ENCODE measurements at regions not wholly inside any gene's neighbourhood (a gene's known extent, or its start where the extent isn't known, plus 50 kb on each side); places are given as distances from the start of the nearest gene placed in this dataset.
"Not testable (repeated sequence)": the region's sequence is repeated elsewhere in the genome, so short reads cannot be mapped to it uniquely, and the experiment has no call there.

DNA sequence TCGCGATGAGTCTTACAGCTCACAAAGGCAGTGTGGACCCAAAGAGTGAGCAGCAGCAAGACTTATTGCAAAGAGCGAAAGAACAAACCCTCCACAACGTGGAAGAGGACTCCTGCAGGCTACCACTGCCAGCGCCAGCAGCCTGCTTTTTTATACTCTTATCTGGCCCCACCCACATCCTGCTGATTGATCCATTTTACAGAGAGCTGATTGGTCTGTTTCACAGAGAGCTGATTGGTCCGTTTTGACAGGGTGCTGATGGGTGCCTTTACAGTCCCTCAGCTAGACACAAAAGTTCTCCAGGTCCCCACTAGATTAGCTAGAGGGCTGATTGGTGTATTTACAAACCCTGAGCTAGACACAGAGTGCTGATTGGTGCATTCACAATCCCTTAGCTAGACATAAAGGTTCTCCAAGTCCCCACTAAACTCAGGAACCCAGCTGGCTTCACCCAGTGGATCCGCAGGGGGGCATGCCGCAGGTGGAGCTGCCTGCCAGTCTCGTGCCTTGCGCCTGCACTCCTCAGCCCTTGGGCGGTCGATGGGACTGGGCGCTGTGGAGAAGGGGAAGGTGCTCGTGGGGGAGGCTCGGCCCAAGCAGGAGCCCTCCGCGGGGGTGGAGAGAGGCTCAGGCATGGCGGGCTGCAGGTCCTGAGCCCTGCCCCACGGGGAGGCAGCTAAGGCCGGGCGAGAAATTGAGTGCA is 75.7 kb downstream of the QDPR start:
- H3K36me3 Mint-ChIP-seq (ENCODE audit: low read depth); intact Hi-C loops (cut with micrococcal nuclease); H3K4me1 Mint-ChIP-seq (ENCODE audit: low read depth); H3K4me3 Mint-ChIP-seq; H3K9me3 Mint-ChIP-seq; H3K27me3 Mint-ChIP-seq (ENCODE audit: insufficient read depth); DNase-seq (ENCODE audit: low spot score); H3K27ac Mint-ChIP-seq: not testable (repeated sequence)

DNA sequence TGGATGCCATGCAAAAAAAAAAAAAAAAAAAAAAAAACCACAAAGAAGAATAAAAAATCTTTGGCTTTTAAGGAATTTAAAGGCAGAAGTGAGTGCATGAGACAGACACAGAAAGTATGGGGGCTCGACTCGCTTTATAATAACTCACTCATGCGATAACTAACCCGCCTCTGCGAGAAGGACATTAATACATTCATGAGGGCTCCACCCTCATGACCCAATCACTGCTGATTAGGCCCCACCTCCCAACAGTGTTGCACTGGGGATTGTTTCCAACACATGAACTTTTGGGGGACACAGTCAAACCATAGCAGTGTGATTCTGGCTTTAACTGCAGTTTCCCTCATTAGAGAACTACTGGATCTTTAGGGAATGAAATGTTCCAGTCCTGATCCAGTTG is 78.1 kb downstream of the QDPR start:
- Mint-ChIP-seq H3K27me3 (ENCODE audit: insufficient read depth) (no peaks in the 10 kb centered on the region), H3K4me3 (no peak overlapping the region), H3K9me3 (peaks cover 3% of the 10 kb centered on the region), H3K4me1 (ENCODE audit: low read depth) (no peaks in the 10 kb centered on the region), H3K27ac (no peak overlapping the region), H3K36me3 (ENCODE audit: low read depth) (no peaks in the 10 kb centered on the region)
- intact Hi-C loops (cut with micrococcal nuclease), result no loop called here
- DNase-seq (ENCODE audit: low spot score), result no peak

DNA sequence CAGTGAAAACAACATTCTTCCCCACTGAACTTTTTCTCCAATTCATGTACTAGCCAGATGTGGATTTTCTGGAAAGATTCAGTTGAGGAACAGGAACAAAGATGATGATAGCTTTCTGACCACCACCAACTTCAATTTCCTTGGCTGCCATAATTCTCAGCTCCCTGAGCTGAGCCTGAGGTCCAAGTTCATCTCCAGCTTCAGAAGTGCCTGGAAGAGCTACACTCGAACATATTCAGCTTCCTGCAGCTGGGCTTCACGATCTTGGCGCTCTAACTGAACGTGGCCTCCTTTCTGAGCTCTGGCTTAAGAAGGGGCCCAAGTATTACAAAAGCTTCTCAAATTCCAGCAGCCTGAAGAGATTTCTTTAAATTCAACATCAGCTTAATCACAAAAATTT is 83.9 kb downstream of the QDPR start:
- Mint-ChIP-seq H3K27me3 (ENCODE audit: insufficient read depth) (peaks cover 2% of the 10 kb centered on the region), H3K9me3 (no peaks in the 10 kb centered on the region), H3K36me3 (ENCODE audit: low read depth) (no peaks in the 10 kb centered on the region), H3K27ac (no peak overlapping the region), H3K4me3 (no peak overlapping the region), H3K4me1 (ENCODE audit: low read depth) (no peaks in the 10 kb centered on the region)
- intact Hi-C loops (cut with micrococcal nuclease), result no loop called here
- no peak for DNase-seq (ENCODE audit: low spot score)

DNA sequence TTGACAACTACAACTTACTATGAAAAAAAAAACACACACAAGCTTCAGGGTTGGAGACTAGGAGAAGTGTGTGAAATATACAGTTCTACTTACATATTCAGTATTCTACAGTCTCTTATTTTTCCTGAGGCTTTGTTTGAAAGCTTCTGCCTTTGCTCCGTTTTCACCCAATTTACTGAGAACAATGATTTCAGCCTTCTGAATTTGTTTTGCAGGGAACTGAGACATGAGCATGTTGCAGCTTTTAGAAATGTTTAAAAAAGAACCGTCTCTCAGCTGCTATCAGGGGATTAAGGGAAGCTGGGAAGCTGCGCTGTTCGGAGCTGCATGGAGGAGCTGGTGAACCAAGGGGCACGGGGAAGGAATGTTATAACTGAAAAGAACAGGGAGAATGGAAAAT is 85.7 kb downstream of the QDPR start:
- Mint-ChIP-seq H3K4me1 (ENCODE audit: low read depth) (no peaks in the 10 kb centered on the region), H3K27ac (no peak overlapping the region), H3K36me3 (ENCODE audit: low read depth) (no peaks in the 10 kb centered on the region), H3K4me3 (no peak overlapping the region), H3K9me3 (no peaks in the 10 kb centered on the region), H3K27me3 (ENCODE audit: insufficient read depth) (peaks cover 2% of the 10 kb centered on the region)
- DNase-seq (ENCODE audit: low spot score), result no peak
- intact Hi-C loops (cut with micrococcal nuclease), result no loop called here

DNA sequence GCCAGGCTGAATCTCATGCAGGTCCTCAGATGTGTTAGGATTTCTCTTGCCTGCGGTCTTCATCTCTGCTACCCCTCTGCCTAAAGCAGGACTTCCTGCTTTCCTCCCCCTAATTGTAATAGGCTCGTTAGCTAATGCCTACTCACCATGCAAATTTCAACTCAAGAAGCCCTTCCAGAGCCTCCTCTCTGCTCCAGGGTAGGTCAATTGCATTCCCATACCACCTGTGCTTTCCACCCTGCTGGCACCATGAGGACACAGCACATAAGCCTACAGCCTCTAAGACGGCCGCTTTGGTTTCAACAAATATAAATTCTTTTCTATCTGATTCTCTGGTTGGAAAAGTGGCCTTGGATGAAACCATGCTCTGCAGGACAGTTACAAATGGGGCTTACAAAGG is 93.9 kb downstream of the QDPR start:
- Mint-ChIP-seq H3K36me3 (ENCODE audit: low read depth) (no peaks in the 10 kb centered on the region), H3K4me3 (no peak overlapping the region), H3K27me3 (ENCODE audit: insufficient read depth) (peaks cover 2% of the 10 kb centered on the region), H3K9me3 (no peaks in the 10 kb centered on the region), H3K27ac (no peak overlapping the region), H3K4me1 (ENCODE audit: low read depth) (no peaks in the 10 kb centered on the region)
- intact Hi-C loops (cut with micrococcal nuclease), result no loop called here
- DNase-seq (ENCODE audit: low spot score), result no peak

DNA sequence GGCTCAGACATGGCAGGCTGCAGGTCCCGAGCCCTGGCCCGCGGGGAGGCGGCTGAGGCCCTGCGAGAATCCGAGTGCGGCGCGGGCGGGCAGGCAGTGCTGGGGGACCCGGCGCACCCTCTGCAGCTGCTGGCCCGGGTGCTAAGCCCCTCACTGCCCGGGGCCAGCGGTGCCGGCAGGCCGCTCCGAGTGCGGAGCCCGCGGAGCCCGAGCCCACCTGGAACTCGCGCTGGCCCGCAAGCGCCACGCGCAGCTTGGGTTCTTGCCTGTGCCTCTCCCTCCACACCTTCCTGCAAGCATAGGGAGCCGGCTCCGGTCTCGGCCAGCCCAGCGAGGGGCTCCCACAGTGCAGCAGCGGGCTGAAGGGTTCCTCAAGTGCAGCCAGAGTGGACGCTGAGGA is 97.5 kb downstream of the QDPR start:
- DNase-seq (ENCODE audit: low spot score), result no peak
- H3K36me3 Mint-ChIP-seq (ENCODE audit: low read depth), result no peaks in the 10 kb centered on the region
- H3K9me3 Mint-ChIP-seq, result no peaks in the 10 kb centered on the region
- no peak overlapping the region for H3K27ac Mint-ChIP-seq
- peaks cover 2% of the 10 kb centered on the region for H3K27me3 Mint-ChIP-seq (ENCODE audit: insufficient read depth)
- H3K4me3 Mint-ChIP-seq, result no peak overlapping the region
- intact Hi-C loops (cut with micrococcal nuclease), result no loop called here
- H3K4me1 Mint-ChIP-seq (ENCODE audit: low read depth), result no peaks in the 10 kb centered on the region

DNA sequence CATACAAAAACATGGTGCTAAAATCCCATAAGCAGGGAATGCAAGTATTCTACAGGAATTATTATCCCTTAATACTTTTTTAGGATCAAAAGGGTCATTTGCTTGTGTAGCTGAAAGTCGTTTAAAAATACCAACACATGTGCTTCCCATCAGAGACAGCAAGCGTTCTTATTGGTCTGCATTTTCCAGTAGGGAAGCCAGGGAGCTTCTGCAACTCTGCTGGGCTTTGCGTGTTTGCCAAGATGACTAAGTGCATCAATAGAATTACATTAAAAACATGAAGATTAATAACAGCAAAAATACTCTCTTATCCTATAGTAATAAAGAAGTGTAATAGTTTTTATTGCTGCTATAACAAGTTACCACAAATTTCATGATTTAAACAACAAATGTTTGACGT is 111.2 kb downstream of the QDPR start:
- intact Hi-C loops (cut with micrococcal nuclease), result no loop called here
- Mint-ChIP-seq H3K4me3 (no peak overlapping the region), H3K36me3 (ENCODE audit: low read depth) (no peaks in the 10 kb centered on the region), H3K27me3 (ENCODE audit: insufficient read depth) (peaks cover 6% of the 10 kb centered on the region), H3K9me3 (no peaks in the 10 kb centered on the region), H3K4me1 (ENCODE audit: low read depth) (no peaks in the 10 kb centered on the region), H3K27ac (no peak overlapping the region)
- DNase-seq (ENCODE audit: low spot score), result no peak

DNA sequence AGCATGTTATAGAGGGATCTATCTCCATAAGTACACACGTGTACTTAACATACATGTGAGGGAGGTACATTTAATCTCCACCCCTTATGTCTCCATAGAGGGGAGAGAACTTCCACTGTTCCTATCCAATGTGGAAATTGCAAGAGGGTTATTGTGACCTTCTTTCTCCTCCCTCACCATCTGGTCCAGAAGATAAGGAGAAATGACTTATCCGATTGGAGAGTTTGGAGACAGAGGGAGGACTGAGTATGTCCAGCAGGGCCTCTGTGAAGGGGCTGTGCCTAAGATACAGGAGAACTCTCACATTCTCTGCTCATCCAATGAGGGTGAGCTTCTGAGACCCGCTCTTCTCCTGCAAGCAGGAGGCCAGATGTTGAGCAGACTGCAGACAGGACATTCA is 113.1 kb downstream of the QDPR start:
- no peaks in the 10 kb centered on the region for H3K36me3 Mint-ChIP-seq (ENCODE audit: low read depth)
- H3K27ac Mint-ChIP-seq, result no peak overlapping the region
- no peaks in the 10 kb centered on the region for H3K9me3 Mint-ChIP-seq
- H3K4me1 Mint-ChIP-seq (ENCODE audit: low read depth), result no peaks in the 10 kb centered on the region
- H3K27me3 Mint-ChIP-seq (ENCODE audit: insufficient read depth), result peaks cover 7% of the 10 kb centered on the region
- intact Hi-C loops (cut with micrococcal nuclease), result no loop called here
- no peak overlapping the region for H3K4me3 Mint-ChIP-seq
- DNase-seq (ENCODE audit: low spot score), result no peak

DNA sequence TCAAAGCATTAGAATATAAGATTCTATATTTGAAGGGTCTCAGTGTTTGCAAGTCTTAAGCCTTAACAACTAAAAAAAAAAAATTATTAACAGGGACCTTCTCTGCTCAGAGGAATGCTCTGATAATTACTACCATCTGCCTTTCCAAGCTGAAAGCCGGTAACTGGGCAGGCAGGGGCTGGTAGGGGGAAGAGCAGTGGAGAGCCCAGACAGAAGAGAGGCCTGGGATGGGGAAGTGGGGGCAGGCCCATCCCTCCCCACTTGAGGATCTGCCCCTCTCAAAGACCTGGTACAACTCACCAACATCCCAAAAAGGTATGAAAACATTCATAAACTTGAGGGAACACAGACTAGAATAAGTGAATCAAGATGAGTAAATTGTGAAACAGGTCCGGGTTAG is 113.9 kb downstream of the QDPR start:
- Mint-ChIP-seq H3K4me1 (ENCODE audit: low read depth) (no peaks in the 10 kb centered on the region), H3K9me3 (no peaks in the 10 kb centered on the region), H3K27me3 (ENCODE audit: insufficient read depth) (peaks cover 7% of the 10 kb centered on the region), H3K36me3 (ENCODE audit: low read depth) (no peaks in the 10 kb centered on the region), H3K27ac (no peak overlapping the region), H3K4me3 (no peak overlapping the region)
- intact Hi-C loops (cut with micrococcal nuclease), result no loop called here
- no peak for DNase-seq (ENCODE audit: low spot score)

DNA sequence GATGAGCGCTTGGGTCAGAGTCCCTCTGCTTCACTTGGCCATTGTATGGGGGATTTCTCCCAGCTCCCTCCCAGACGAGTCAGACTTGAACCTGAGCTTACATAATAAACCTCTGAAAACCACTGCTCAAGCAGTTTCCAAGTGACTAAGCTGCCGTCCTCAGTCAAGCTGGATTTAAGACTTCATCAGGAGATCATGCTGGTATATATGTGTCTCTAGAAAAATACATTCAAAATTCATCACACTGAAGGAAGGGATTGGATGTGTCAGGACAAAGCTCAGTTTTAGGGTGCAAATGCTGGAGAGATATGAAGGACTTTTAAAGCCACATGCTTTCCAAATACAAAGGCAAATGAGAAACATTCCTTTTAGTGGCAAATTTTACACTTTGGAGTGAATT is 114.3 kb downstream of the QDPR start:
- Mint-ChIP-seq H3K36me3 (ENCODE audit: low read depth) (no peaks in the 10 kb centered on the region), H3K27ac (no peak overlapping the region), H3K27me3 (ENCODE audit: insufficient read depth) (peaks cover 7% of the 10 kb centered on the region), H3K4me1 (ENCODE audit: low read depth) (no peaks in the 10 kb centered on the region), H3K4me3 (no peak overlapping the region), H3K9me3 (no peaks in the 10 kb centered on the region)
- intact Hi-C loops (cut with micrococcal nuclease), result no loop called here
- DNase-seq (ENCODE audit: low spot score), result no peak

DNA sequence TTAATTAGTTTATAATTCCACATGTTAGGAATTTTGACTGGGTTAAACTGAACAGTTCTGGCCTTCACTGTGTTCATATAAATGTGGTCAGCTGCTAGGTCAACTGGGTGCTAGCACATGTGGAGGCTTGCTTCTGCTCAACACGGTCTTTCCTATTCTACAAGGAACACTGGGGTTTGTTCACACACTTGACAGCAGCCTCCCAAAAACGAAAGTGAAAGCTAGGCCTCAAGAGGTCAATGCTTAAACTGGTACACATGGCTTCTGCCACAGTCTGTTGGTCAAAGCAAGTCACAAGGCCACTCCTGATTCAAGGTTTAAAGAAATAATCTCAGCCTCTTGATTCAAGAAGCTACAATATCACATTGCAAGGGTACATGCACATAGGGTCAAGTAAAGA is 126.5 kb downstream of the QDPR start:
- H3K27ac Mint-ChIP-seq, result no peak overlapping the region
- intact Hi-C loops (cut with micrococcal nuclease), result no loop called here
- H3K4me1 Mint-ChIP-seq (ENCODE audit: low read depth), result peaks cover 12% of the 10 kb centered on the region
- no peaks in the 10 kb centered on the region for H3K27me3 Mint-ChIP-seq (ENCODE audit: insufficient read depth)
- H3K9me3 Mint-ChIP-seq, result peaks cover 12% of the 10 kb centered on the region
- no peak overlapping the region for H3K4me3 Mint-ChIP-seq
- peak; percentile 15 for DNase-seq (ENCODE audit: low spot score)
- no peaks in the 10 kb centered on the region for H3K36me3 Mint-ChIP-seq (ENCODE audit: low read depth)

DNA sequence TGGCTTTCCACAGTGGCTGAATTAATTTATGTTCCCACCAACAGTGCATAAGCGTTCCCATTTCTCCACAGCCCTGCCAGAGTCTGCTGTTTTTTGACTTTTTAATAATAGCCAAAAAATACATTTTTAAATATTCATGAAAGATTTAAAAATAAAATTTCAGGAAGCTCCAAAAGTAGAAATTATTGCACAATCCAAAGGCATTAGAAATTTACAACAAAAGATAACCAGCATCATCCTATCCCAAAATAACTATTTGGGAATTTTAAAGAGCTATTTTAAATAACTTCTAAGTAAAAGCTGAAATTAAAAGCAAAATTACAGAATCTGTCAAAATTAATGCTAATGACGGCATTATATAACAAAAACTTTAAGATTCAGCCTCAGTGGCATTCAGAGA is 131.5 kb downstream of the QDPR start:
- Mint-ChIP-seq H3K9me3 (no peaks in the 10 kb centered on the region), H3K4me3 (no peak overlapping the region), H3K4me1 (ENCODE audit: low read depth) (peaks cover 2% of the 10 kb centered on the region), H3K36me3 (ENCODE audit: low read depth) (no peaks in the 10 kb centered on the region), H3K27ac (no peak overlapping the region), H3K27me3 (ENCODE audit: insufficient read depth) (peaks cover 10% of the 10 kb centered on the region)
- intact Hi-C loops (cut with micrococcal nuclease), result no loop called here
- DNase-seq (ENCODE audit: low spot score), result no peak

DNA sequence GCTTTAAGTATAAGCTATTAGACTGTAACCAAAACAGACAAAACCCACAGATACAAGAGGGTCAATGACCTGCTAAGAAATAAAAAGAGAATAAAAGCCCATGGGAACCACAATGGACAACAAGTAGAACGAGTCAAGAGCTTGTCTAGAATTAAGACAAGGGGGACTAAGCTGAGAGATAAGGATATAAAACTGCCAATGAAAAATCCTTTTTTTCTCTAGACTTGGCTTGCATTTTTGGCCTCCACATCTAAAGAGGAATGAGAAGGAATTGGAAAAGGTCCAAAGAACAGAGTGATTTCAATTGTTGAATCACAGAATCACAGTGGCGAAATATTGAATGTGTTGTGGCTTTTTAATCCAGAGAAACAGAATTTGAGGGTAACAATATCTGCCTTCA is 135.7 kb downstream of the QDPR start:
- no peaks in the 10 kb centered on the region for H3K4me1 Mint-ChIP-seq (ENCODE audit: low read depth)
- H3K9me3 Mint-ChIP-seq, result no peaks in the 10 kb centered on the region
- peaks cover 10% of the 10 kb centered on the region for H3K27me3 Mint-ChIP-seq (ENCODE audit: insufficient read depth)
- intact Hi-C loops (cut with micrococcal nuclease), result no loop called here
- H3K4me3 Mint-ChIP-seq, result no peak overlapping the region
- no peak for DNase-seq (ENCODE audit: low spot score)
- no peaks in the 10 kb centered on the region for H3K36me3 Mint-ChIP-seq (ENCODE audit: low read depth)
- H3K27ac Mint-ChIP-seq, result no peak overlapping the region

DNA sequence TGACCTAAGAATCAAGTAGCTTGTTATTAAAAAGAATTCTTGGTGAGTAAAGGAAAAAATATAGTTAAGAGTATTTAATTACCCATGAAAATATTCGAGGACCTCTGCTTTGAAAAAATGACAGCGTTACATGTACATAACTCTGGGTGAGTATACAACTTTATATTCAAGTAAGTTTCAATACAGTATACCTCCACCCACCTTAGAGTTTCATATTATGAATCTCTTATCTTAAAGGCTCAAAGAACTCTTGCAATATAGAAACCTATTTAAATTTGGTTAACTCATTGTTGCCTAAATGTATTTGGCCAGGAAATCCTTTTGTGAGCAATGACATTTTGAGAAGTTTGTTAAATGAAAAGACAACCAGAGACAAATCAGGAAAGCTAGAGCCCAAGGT is 138.2 kb downstream of the QDPR start:
- Mint-ChIP-seq H3K27ac (no peak overlapping the region), H3K27me3 (ENCODE audit: insufficient read depth) (peaks cover 7% of the 10 kb centered on the region), H3K9me3 (no peaks in the 10 kb centered on the region), H3K36me3 (ENCODE audit: low read depth) (no peaks in the 10 kb centered on the region), H3K4me3 (no peak overlapping the region), H3K4me1 (ENCODE audit: low read depth) (no peaks in the 10 kb centered on the region)
- DNase-seq (ENCODE audit: low spot score), result no peak
- intact Hi-C loops (cut with micrococcal nuclease), result no loop called here
